Activated naive CD8-positive, alpha-beta T cell treated with anti-CD3 and anti-CD28 coated beads, Interleukin-2, amount 10 ng/mL, durations not matched to agents 7 days and 5 days (primary cell): ENCODE measurements at regions not wholly inside any gene's neighbourhood (a gene's known extent, or its start where the extent isn't known, plus 50 kb on each side); places are given as distances from the start of the nearest gene placed in this dataset.

Source experiments
- ATAC-seq: fragments of 150-1000 bp; cut with Tn5 transposase; one replicate; pipeline ENCODE4 v1.10.0; 2021; ENCODE audit warnings: low read depth, moderate library complexity
- POLR2A ChIA-PET: fragments of 350-600 bp; sonication (Branson Sonifier 250); formaldehyde crosslinking; loops from one replicate; lab custom pipeline; 2021; ENCODE audit warnings: antibody characterized with exemption; lab: Charles Lee
- DNase-seq: peaks from one replicate; pipeline ENCODE4 v3.0.0; 2021
- H3K27ac Mint-ChIP-seq: one replicate; pipeline ENCODE4 v1.8.0; 2022; ENCODE audit warnings: mild to moderate bottlenecking, mixed read lengths
- H3K27me3 Mint-ChIP-seq: one replicate; pipeline ENCODE4 v1.8.0; 2022; ENCODE audit warnings: mild to moderate bottlenecking, moderate library complexity, mixed read lengths
- H3K36me3 Mint-ChIP-seq: one replicate; pipeline ENCODE4 v1.8.0; 2021; ENCODE audit warnings: mild to moderate bottlenecking, mixed read lengths
- H3K4me1 Mint-ChIP-seq: one replicate; pipeline ENCODE4 v1.8.0; 2021; ENCODE audit warnings: mixed read lengths
- H3K4me3 Mint-ChIP-seq: one replicate; pipeline ENCODE4 v1.8.0; 2022; ENCODE audit warnings: mild to moderate bottlenecking, moderate library complexity, mixed read lengths
- H3K9me3 Mint-ChIP-seq: one replicate; pipeline ENCODE4 v1.8.0; 2021; ENCODE audit warnings: mixed read lengths

DNA sequence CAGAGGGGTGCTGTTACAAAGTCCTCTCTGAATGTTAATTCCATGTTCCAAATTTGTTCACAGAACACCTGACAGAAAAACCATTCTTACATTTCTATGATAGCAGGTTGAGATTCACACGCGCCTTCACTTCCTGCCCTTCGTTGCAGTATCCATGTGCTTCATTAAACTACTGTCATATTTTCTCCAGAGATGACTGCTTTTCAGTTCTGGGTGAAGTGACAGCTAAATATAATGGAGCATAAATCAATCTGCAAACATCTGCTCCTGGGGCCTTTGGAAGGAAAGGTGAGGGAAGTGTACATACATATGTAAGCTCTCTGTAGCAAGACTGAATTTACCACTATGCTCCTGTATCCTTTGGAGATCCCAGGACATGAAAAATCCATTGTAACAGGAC, 750.2 kb downstream of the HDGFL1 start:
- DNase-seq (no peak), ATAC-seq (no peak)
- Mint-ChIP-seq H3K36me3 (no peaks in the 10 kb centered on the region), H3K27ac (no peak overlapping the region), H3K27me3 (no peaks in the 10 kb centered on the region), H3K4me3 (no peak overlapping the region), H3K4me1 (no peaks in the 10 kb centered on the region), H3K9me3 (peaks cover 1% of the 10 kb centered on the region)
- POLR2A ChIA-PET: no interaction called here

DNA sequence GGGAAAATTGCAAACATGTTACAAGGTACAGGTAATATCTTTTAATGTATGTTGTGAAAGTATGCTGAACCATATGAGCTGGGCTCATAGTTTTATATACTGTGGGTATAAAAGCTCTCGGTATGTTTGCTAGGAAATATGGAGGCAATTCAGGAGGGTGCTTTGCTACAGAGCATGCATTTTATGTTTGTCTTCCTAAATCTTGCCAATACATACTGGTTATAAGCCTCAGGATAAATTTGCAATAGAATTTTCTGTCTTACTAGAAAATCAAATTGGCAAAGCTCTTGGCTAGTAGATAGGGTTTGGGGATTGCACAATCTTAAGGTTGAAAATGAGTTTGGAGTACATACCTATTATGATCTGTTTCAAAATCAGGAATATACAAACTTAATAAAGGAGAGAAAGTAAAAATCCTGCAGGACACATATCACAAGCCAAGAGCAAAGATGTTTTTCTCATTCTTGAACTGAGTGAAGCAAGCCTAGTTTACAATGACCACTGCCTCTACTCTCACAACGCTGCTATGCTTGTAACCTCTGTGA, 751.2 kb downstream of the HDGFL1 start:
- no peaks in the 10 kb centered on the region for H3K27me3 Mint-ChIP-seq
- H3K27ac Mint-ChIP-seq: no peak overlapping the region
- H3K36me3 Mint-ChIP-seq: no peaks in the 10 kb centered on the region
- no peak overlapping the region for H3K4me3 Mint-ChIP-seq
- ATAC-seq: no peak
- DNase-seq: no peak
- no peaks in the 10 kb centered on the region for H3K4me1 Mint-ChIP-seq
- H3K9me3 Mint-ChIP-seq: no peaks in the 10 kb centered on the region
- POLR2A ChIA-PET: no interaction called here

DNA sequence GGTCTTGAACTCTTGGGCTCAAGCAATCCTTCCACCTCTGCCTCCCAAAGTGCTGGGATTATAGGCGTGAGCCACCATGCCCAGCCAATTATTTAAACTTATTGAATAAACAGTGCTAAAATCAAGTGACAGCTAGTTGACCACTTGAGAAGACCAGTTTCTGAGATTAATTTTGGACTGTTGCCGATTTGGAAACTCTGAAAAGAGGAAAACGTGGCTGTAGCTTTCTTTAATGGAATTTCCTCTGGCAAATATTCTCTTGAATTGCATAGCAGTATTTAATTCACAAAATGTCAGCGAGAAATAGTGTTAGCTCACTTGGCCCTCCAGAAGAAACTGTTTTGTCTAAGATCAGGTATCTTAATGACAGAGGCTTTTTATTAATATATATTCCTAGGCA, 754.5 kb downstream of the HDGFL1 start:
- POLR2A ChIA-PET: no interaction called here
- no peak for ATAC-seq
- Mint-ChIP-seq H3K4me1 (no peaks in the 10 kb centered on the region), H3K9me3 (no peaks in the 10 kb centered on the region), H3K27ac (no peak overlapping the region), H3K27me3 (no peaks in the 10 kb centered on the region), H3K36me3 (no peaks in the 10 kb centered on the region), H3K4me3 (no peak overlapping the region)
- no peak for DNase-seq

DNA sequence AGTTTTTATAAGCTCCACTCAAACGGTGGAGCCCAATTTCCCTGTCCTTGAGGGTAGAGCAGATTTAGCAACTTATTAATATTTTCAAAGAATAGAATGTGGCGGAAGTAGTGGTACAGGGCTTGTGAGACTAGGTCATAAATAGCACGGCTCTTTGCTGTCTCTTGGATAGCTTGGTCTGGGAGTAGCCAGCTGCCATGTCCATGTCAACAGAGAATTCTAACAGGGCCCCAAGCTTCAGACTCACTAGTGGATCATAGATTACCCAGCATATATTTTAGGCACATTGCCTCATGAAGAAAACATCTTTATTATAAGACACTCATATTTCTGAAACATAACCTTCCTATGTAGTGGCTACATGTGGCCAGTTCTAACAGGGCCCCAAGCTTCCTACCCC, 755.7 kb downstream of the HDGFL1 start:
- Mint-ChIP-seq H3K4me3 (no peak overlapping the region), H3K4me1 (no peaks in the 10 kb centered on the region), H3K27ac (no peak overlapping the region)

DNA sequence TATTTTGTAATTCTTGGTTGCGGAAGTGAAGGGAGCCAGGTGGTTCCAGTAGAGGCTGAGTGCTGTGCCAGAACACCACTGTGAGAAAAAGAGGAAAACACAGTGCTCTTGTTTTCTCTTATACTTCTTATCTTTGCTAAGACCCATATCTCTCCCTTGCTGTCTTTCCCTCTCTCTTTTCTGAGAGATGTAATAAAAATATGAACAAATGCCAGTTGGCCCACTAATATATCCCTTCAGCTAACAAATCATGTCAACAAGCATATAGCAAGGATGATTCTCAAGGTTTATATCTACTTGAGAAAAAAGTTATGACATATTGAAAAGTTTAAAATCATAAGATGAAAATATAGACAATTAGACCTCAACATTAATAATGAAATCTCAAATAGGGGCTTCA, 758.3 kb downstream of the HDGFL1 start:
- no peaks in the 10 kb centered on the region for H3K36me3 Mint-ChIP-seq
- POLR2A ChIA-PET: no interaction called here
- DNase-seq (no peak), ATAC-seq (no peak)
- no peak overlapping the region for H3K4me3 Mint-ChIP-seq
- no peaks in the 10 kb centered on the region for H3K27me3 Mint-ChIP-seq
- no peaks in the 10 kb centered on the region for H3K9me3 Mint-ChIP-seq
- no peak overlapping the region for H3K27ac Mint-ChIP-seq
- H3K4me1 Mint-ChIP-seq: no peaks in the 10 kb centered on the region

More for the DNA sequence above, 755.7 kb downstream of the HDGFL1 start:
- POLR2A ChIA-PET: no interaction called here
- no peak for DNase-seq
- no peaks in the 10 kb centered on the region for H3K9me3 Mint-ChIP-seq
- no peak for ATAC-seq
- no peaks in the 10 kb centered on the region for H3K27me3 Mint-ChIP-seq
- H3K36me3 Mint-ChIP-seq: no peaks in the 10 kb centered on the region

DNA sequence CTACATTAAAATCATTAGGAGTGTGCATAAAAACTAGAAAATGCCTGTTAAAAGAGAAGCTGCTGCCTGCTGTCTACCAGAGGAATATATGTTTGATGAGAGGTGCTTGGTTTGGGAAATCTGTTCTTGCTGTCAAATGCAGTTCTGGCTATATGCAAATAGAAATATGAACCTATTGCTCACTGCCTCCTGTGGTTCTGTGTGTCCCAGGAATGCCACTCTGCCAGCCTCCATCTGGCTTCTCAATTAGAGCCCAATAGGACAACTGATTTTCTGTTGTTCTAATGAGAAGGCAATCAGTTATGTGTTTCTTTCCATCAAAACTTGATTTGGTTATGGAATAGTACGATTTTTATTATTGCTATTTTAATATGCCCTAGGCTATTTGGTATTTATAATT, 759.7 kb downstream of the HDGFL1 start:
- no peak overlapping the region for H3K4me3 Mint-ChIP-seq
- H3K4me1 Mint-ChIP-seq: no peaks in the 10 kb centered on the region
- no peak for ATAC-seq

DNA sequence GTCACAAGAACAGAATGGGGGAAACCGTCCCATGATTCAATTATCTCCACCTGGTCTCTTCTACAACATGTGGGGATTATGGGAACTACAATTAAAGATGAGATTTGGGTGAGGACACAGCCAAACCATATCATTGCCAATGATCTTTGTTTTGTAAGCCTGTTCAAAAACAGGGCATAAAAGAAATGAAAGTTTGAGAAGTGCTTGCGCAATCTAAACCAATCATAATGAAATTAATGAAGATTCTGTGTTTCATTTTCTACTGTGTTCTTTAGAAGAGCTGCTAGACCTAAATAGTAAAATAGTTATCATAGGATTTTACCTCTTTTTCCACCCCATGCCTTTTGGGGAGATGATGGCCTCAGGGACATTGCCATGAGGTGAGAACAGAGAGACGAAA, 761.3 kb downstream of the HDGFL1 start:
- no peak for ATAC-seq
- H3K4me3 Mint-ChIP-seq: no peak overlapping the region
- H3K4me1 Mint-ChIP-seq: no peaks in the 10 kb centered on the region
- no peaks in the 10 kb centered on the region for H3K27me3 Mint-ChIP-seq
- POLR2A ChIA-PET: no interaction called here
- H3K27ac Mint-ChIP-seq: no peak overlapping the region
- no peak for DNase-seq
- no peaks in the 10 kb centered on the region for H3K36me3 Mint-ChIP-seq
- H3K9me3 Mint-ChIP-seq: no peaks in the 10 kb centered on the region

More for the DNA sequence above, 759.7 kb downstream of the HDGFL1 start:
- H3K27ac Mint-ChIP-seq: no peak overlapping the region
- POLR2A ChIA-PET: no interaction called here
- H3K36me3 Mint-ChIP-seq: no peaks in the 10 kb centered on the region
- no peaks in the 10 kb centered on the region for H3K9me3 Mint-ChIP-seq
- H3K27me3 Mint-ChIP-seq: no peaks in the 10 kb centered on the region
- DNase-seq: no peak

DNA sequence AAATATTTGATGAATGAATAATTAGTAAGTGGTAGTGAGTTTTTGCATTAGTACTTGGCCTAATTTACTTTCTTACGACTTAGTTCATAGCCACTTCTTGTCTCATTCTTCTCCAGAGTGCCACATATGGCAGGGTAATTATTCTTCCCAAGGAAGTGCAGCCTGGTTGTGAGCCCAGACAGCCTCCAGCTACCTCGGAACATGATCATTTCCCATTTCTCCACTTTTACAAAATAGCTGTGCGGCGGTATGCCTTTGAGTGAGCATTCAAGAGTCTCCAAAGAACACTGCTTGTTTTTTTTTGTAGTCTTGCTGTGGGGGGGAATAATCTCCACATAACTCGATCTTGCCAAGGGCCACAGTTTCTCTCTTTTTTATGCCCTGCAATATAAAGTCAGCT, 765.0 kb downstream of the HDGFL1 start:
- H3K36me3 Mint-ChIP-seq: no peaks in the 10 kb centered on the region
- H3K9me3 Mint-ChIP-seq: no peaks in the 10 kb centered on the region
- no peaks in the 10 kb centered on the region for H3K27me3 Mint-ChIP-seq
- ATAC-seq (no peak), DNase-seq (no peak)
- no peak overlapping the region for H3K27ac Mint-ChIP-seq
- POLR2A ChIA-PET: no interaction called here
- no peaks in the 10 kb centered on the region for H3K4me1 Mint-ChIP-seq
- no peak overlapping the region for H3K4me3 Mint-ChIP-seq

DNA sequence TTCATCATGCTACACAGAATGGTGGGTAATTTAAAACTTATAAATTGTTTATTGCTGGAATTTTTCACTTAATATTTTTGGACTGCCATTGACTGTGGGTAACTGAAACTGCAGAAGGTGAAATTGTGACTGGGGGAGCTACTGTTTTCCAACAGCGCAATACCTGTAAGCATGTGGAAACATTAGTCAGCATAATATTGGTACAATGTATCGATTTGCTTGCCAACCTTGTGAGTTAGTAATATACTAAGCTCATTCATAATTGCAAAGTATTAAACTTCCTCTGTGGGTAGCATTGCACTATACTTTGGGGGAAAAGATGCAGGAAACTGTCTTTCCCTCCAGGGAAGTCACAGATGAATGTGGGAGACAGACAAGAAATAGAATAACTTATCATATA, 766.5 kb downstream of the HDGFL1 start:
- ATAC-seq (no peak), DNase-seq (no peak)
- H3K27ac Mint-ChIP-seq: no peak overlapping the region
- no peak overlapping the region for H3K4me3 Mint-ChIP-seq
- H3K27me3 Mint-ChIP-seq: no peaks in the 10 kb centered on the region
- POLR2A ChIA-PET: no interaction called here
- H3K4me1 Mint-ChIP-seq: no peaks in the 10 kb centered on the region
- no peaks in the 10 kb centered on the region for H3K36me3 Mint-ChIP-seq
- no peaks in the 10 kb centered on the region for H3K9me3 Mint-ChIP-seq

DNA sequence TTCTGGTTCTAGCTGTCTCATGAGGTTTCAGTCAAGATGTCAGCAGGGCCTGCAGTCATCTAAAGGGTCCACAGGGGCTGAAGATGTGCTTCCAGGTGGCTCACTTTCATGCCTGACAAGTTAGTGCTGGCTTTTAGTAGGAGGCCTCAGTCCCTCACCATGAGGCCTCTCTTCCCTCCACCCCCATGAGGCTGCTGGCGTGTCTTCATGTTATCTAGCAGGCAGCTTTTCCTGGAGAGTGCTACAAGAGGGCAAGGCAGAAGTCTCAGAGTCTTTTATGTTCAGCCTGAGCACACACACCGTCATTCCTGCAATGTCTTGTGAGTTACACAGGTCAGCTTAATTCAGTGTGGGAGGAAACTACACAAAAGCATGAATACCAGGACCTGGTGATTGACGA, 769.9 kb downstream of the HDGFL1 start:
- Mint-ChIP-seq H3K9me3 (no peaks in the 10 kb centered on the region), H3K27me3 (no peaks in the 10 kb centered on the region), H3K4me1 (no peaks in the 10 kb centered on the region), H3K27ac (no peak overlapping the region), H3K36me3 (no peaks in the 10 kb centered on the region), H3K4me3 (no peak overlapping the region)
- POLR2A ChIA-PET: no interaction called here
- no peak for DNase-seq
- no peak for ATAC-seq

DNA sequence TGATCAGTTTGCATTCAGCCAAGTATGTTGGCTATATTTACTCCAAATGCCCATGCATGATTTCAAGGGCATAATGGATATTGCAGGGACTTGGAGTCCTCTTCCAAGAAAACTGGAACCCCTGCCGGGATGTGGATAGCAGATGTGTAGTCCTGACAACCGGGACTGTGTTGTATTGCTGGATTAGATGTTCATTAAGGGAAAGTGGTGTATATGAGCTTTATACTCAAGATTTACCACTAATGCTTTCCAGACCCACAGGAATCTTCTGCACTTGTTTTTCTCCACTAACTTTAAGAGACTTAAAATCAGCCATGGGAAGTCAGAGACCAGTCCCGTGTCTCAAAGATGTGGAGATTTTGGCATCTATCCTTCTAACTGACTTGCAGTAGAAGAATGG, 770.9 kb downstream of the HDGFL1 start:
- POLR2A ChIA-PET: no interaction called here
- Mint-ChIP-seq H3K27ac (no peak overlapping the region), H3K9me3 (no peaks in the 10 kb centered on the region), H3K4me1 (no peaks in the 10 kb centered on the region), H3K27me3 (no peaks in the 10 kb centered on the region), H3K4me3 (no peak overlapping the region), H3K36me3 (no peaks in the 10 kb centered on the region)
- DNase-seq (no peak), ATAC-seq (no peak)

DNA sequence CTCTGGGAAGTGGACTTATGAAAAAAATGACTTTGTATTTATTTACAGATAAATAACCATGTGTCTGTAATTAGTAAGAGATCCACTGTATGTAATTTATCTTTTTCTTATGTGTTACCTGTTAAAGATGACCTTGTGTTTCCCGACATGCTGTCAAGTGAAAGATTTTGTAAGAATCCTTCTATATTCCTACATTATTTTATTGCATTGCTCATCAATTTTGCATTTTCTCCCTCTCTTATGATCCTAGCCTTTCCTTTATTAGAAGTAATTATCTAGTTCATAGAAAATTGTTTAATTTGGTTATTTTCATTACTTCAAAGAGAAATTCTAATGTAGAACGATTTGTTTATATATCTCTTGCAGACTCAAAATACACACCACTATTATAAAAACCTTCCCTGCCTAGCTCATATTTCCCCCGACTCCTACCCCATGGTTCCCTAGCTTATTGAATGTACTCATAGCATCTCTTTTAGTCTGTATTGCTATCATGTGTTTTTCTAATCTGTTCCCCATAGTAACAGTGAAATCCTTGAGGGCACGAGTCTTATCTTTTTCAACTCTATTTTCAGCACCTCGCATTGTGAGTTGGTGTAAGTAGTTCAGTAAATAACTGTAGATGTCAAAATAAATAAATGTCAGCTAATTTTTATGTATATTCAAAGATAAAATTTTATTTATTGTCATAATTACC, 774.4 kb downstream of the HDGFL1 start:
- no peaks in the 10 kb centered on the region for H3K36me3 Mint-ChIP-seq
- no peaks in the 10 kb centered on the region for H3K27me3 Mint-ChIP-seq
- DNase-seq (no peak), ATAC-seq (no peak)
- no peak overlapping the region for H3K4me3 Mint-ChIP-seq
- H3K27ac Mint-ChIP-seq: no peak overlapping the region
- H3K4me1 Mint-ChIP-seq: no peaks in the 10 kb centered on the region
- peaks cover 2% of the 10 kb centered on the region for H3K9me3 Mint-ChIP-seq
- POLR2A ChIA-PET: interaction anchor here (0.5 kb wide), 1 partner anchor 8 kb away, joined by 3 read pairs; no protein-coding TSS in a partner anchor

DNA sequence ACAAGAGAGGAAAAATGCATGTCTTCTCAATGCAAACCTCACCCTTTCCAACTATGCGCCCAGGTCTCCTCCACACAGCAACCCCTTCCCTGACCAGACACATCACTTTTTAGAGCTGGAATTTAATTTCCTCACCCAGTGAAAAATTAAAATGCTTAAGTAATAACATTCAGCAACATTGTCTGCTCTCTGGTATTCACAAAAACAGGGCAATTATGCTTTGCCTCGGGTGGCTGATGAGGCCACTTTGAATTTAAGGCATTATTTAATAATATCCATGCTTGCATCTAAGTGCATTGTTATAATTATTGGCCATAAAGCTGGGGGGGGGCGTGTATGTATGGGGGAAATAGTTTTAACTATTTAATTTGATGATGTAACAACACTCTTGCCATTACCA, 777.8 kb upstream of the NRSN1 start:
- no peak overlapping the region for H3K4me3 Mint-ChIP-seq
- no peaks in the 10 kb centered on the region for H3K36me3 Mint-ChIP-seq
- no peaks in the 10 kb centered on the region for H3K27me3 Mint-ChIP-seq
- POLR2A ChIA-PET: no interaction called here
- DNase-seq (no peak), ATAC-seq (no peak)
- peaks cover 2% of the 10 kb centered on the region for H3K9me3 Mint-ChIP-seq
- no peak overlapping the region for H3K27ac Mint-ChIP-seq
- no peaks in the 10 kb centered on the region for H3K4me1 Mint-ChIP-seq

DNA sequence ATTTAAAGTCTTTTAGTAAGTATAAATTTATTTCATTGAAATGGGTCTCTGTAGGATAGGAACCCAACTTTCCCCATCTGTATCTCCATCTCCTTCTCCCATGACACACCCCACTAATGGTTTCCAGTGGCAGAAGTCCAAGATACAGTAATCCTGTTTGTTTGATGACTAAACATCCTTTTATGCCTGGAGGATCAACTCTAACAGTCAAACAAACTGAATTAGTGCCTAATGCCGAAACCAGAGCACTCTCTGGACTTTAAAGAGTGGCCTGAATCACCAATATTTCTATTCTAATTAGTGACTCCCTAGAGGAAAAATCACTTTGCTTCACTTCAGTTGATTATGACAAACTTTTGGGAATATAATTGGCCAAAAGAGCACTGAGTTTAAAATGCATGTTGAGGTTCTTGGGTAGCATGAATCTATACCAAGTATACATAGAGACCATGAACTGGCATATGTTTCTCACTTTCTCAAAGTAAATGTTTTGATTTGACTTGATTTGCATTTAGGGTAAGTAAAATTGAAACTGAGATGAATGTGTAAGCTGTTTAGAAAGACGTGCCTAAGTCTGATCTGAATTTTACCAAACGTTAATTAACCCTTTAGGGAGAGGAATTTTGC, 776.4 kb upstream of the NRSN1 start:
- H3K27me3 Mint-ChIP-seq: no peaks in the 10 kb centered on the region
- POLR2A ChIA-PET: no interaction called here
- ATAC-seq (no peak), DNase-seq (no peak)
- H3K27ac Mint-ChIP-seq: no peak overlapping the region
- H3K4me1 Mint-ChIP-seq: no peaks in the 10 kb centered on the region
- H3K36me3 Mint-ChIP-seq: no peaks in the 10 kb centered on the region
- H3K9me3 Mint-ChIP-seq: peaks cover 2% of the 10 kb centered on the region
- H3K4me3 Mint-ChIP-seq: no peak overlapping the region
